ENCODE measurements at regions not wholly inside any gene's neighbourhood (a gene's known extent, or its start where the extent isn't known, plus 50 kb on each side); places are given as distances from the start of the nearest gene placed in this dataset.

- TF ChIP-seq CTCF (conservative IDR thresholded peaks at IDR 0.05), result no peak
- Histone ChIP-seq H2BK15ac (ENCODE audit: low read depth, low read length) (no peak overlapping the region), H2BK20ac (ENCODE audit: low read depth, low read length, poor library complexity, severe bottlenecking) (no peak overlapping the region), H3K18ac (ENCODE audit: insufficient read length, low read depth, low read length) (no peak overlapping the region), H2AK5ac (ENCODE audit: insufficient read length, low read length) (no peak overlapping the region), H3K9ac (ENCODE audit: extremely low read depth, insufficient read length, low read length) (no peak overlapping the region), H4K5ac (ENCODE audit: insufficient read length, low read depth, low read length) (no peak overlapping the region), H4K8ac (replicated peaks; ENCODE audit: insufficient read length, low read depth, low read length) (no peak overlapping the region), H3K79me1 (ENCODE audit: insufficient read depth, low read depth, low read length, poor library complexity, severe bottlenecking) (no peaks in the 10 kb centered on the region), H3K27ac (ENCODE audit: insufficient read length, low read depth, low read length) (no peak overlapping the region), H3K4me2 (ENCODE audit: insufficient read depth, insufficient read length, low read length) (no peak overlapping the region), H2BK120ac (ENCODE audit: low read depth, low read length, poor library complexity, severe bottlenecking) (no peak overlapping the region), H3K4me1 (ENCODE audit: insufficient read depth, low read length) (peaks cover 2% of the 10 kb centered on the region; the same call in 1 of the 2 replicates), H2BK12ac (ENCODE audit: insufficient read length, low read depth, low read length) (no peak overlapping the region), H4K91ac (ENCODE audit: insufficient read length, low read depth, low read length) (no peak overlapping the region), H3K14ac (ENCODE audit: insufficient read depth, low read length) (no peak overlapping the region), H3T11ph (ENCODE audit: low read length) (no peak overlapping the region), H2BK5ac (ENCODE audit: insufficient read length, low read length) (no peak overlapping the region), H3K79me2 (ENCODE audit: insufficient read depth, low read length) (no peaks in the 10 kb centered on the region), H3K23me2 (ENCODE audit: insufficient read length, low read depth, low read length, poor library complexity, severe bottlenecking) (no peaks in the 10 kb centered on the region), H3K56ac (ENCODE audit: insufficient read length, low read depth, low read length) (no peak overlapping the region), H2AFZ (ENCODE audit: low read length) (no peak overlapping the region), H3K4ac (ENCODE audit: low read depth, low read length) (no peak overlapping the region), H3K9me3 (ENCODE audit: control insufficient read depth, low read depth, low read length) (peaks cover 3% of the 10 kb centered on the region), H3K27me3 (ENCODE audit: insufficient read depth, low read length) (no peaks in the 10 kb centered on the region), H3K23ac (ENCODE audit: insufficient read length, low read depth, low read length) (no peak overlapping the region), H4K20me1 (ENCODE audit: control insufficient read depth, insufficient read depth, insufficient read length) (no peaks in the 10 kb centered on the region)
- peak; percentile 57 for DNase-seq
- peak overlapping the region in 1 of 2 experiments; percentile 58; a peak in 1 of 5 replicates for H3K4me3 Mint-ChIP-seq
- no peak overlapping the region for H3K27ac Mint-ChIP-seq
- H3K27me3 Mint-ChIP-seq (ENCODE audit: low read depth), result peaks cover 18% of the 10 kb centered on the region
- H3K9me3 Mint-ChIP-seq, result peaks cover 0 to 5% of the 10 kb centered on the region in 2 experiments; a peak in 1 of 5 replicates
- H3K4me1 Mint-ChIP-seq, result peaks cover 28 to 40% of the 10 kb centered on the region in 2 experiments
- H3K36me3 Mint-ChIP-seq (ENCODE audit: insufficient read depth in 1 of 3, low read depth in 3 of 3), result no peaks in the 10 kb centered on the region; a peak in 2 of 7 replicates
- WGBS (ENCODE audit: extremely low coverage, insufficient read length, low lambda C conversion rate), result no CpG with 5 or more reads among the region's 7 CpGs
Measured at GRCh38 chr11:76279646-76280045, 73.3 kb upstream of the WNT11 start.

All from H9 (cell line).